Neural progenitor cell (in vitro differentiated cells): ENCODE measurements at regions not wholly inside any gene's neighbourhood (a gene's known extent, or its start where the extent isn't known, plus 50 kb on each side); places are given as distances from the start of the nearest gene placed in this dataset.
"Not testable (repeated sequence)": the region's sequence is repeated elsewhere in the genome, so short reads cannot be mapped to it uniquely, and the experiment has no call there.

Experiments
- DNase-seq: peaks from one replicate; pipeline ENCODE4 v3.0.0-alpha.2; 2016; ENCODE audit warnings: low spot score
- H2AFZ ChIP-seq: fragments of 200-600 bp; sonication (generic); replicated peaks from 2 replicates; pipeline ENCODE4 v1.6.1; 2016; ENCODE audit warnings: antibody characterized with exemption
- H3F3A ChIP-seq: fragments of 200-600 bp; sonication (generic); 2 replicates; pipeline ENCODE4 v1.6.1; 2016; ENCODE audit warnings: antibody characterized with exemption, low read depth
- H3K27ac ChIP-seq: fragments of 200-600 bp; sonication (generic); 2 replicates; pipeline ENCODE4 v1.5.1; 2016; ENCODE audit warnings: mild to moderate bottlenecking
- H3K27me3 ChIP-seq: fragments of 200-600 bp; sonication (generic); 2 replicates; pipeline ENCODE4 v1.6.1; 2016; ENCODE audit warnings: mild to moderate bottlenecking, moderate library complexity
- H3K36me3 ChIP-seq: fragments of 200-600 bp; sonication (generic); 2 replicates; pipeline ENCODE4 v1.5.1; 2016
- H3K4me1 ChIP-seq: fragments of 200-600 bp; sonication (generic); 2 replicates; pipeline ENCODE4 v1.6.1; 2016; ENCODE audit warnings: mixed run types
- H3K4me2 ChIP-seq: fragments of 200-600 bp; sonication (generic); 2 replicates; pipeline ENCODE4 v1.6.1; 2016
- H3K4me3 ChIP-seq: fragments of 200-600 bp; sonication (generic); 2 replicates; pipeline ENCODE4 v1.5.1; 2016
- H3K79me2 ChIP-seq: fragments of 200-600 bp; sonication (generic); 2 replicates; pipeline ENCODE4 v1.6.1; 2016; ENCODE audit warnings: low read depth
- H3K9ac ChIP-seq: fragments of 200-600 bp; sonication (generic); 2 replicates; pipeline ENCODE4 v1.6.1; 2016
- H3K9me3 ChIP-seq: fragments of 200-600 bp; sonication (generic); 2 replicates; pipeline ENCODE4 v1.5.1; 2016; ENCODE audit warnings: low read depth
- H4K20me1 ChIP-seq: fragments of 200-600 bp; sonication (generic); 2 replicates; pipeline ENCODE4 v1.6.1; 2016; ENCODE audit warnings: low read depth
- H3K27ac Mint-ChIP-seq: 3 replicates; pipeline ENCODE4 v1.8.0; 2021; ENCODE audit warnings: mixed read lengths
- H3K27me3 Mint-ChIP-seq: 2 replicates; pipeline ENCODE4 v1.8.0; 2022; ENCODE audit warnings: low read depth, mild to moderate bottlenecking, inconsistent platforms, moderate library complexity, mixed read lengths; ENCODE audit not compliant: insufficient read depth
- H3K36me3 Mint-ChIP-seq: 3 replicates; pipeline ENCODE4 v1.8.0; 2021; ENCODE audit warnings: mixed read lengths
- H3K4me1 Mint-ChIP-seq: 3 replicates; pipeline ENCODE4 v1.8.0; 2021; ENCODE audit warnings: mixed read lengths
- H3K4me3 Mint-ChIP-seq: 3 replicates; pipeline ENCODE4 v1.8.0; 2021; ENCODE audit warnings: mild to moderate bottlenecking, moderate library complexity, mixed read lengths
- H3K9me3 Mint-ChIP-seq: 3 replicates; pipeline ENCODE4 v1.8.0; 2020; ENCODE audit warnings: mixed read lengths
- EZH2 ChIP-seq: fragments of 200-600 bp; sonication (generic); IDR thresholded peaks from 2 replicates; pipeline ENCODE4 v1.6.1; 2017; ENCODE audit warnings: antibody characterized with exemption, mild to moderate bottlenecking, moderate library complexity
- EZH2phosphoT487 ChIP-seq: fragments of 200-600 bp; sonication (generic); IDR thresholded peaks from 2 replicates; pipeline ENCODE4 v1.6.1; 2017; ENCODE audit warnings: antibody characterized with exemption
- TF ChIP-seq, protein P1 (sequence below): fragments of 200-600 bp; sonication (generic); IDR thresholded peaks from 2 replicates; pipeline ENCODE4 v1.5.1; 2017; ENCODE audit warnings: antibody characterized with exemption, mild to moderate bottlenecking

DNA sequence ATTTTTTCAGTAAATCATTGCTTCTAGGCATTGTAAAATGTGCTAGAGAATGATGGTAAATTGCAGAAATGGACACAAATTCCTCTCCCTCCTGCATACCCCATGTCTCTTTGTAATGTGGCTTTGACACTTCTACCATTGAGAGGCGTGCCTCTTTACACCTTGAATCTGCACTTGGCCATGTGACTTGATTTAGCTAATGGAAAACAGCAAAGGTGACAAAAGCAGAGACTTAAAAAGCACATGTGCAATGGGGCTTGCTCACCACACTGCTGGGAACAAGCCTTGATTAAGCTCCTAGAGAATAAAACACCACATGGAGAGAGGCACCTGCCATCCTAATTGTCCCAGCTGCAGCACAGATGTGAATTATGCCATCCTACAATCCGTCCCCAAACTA is 69.9 kb upstream of the NAA35 start:
- TF ChIP-seq, protein P1, sequence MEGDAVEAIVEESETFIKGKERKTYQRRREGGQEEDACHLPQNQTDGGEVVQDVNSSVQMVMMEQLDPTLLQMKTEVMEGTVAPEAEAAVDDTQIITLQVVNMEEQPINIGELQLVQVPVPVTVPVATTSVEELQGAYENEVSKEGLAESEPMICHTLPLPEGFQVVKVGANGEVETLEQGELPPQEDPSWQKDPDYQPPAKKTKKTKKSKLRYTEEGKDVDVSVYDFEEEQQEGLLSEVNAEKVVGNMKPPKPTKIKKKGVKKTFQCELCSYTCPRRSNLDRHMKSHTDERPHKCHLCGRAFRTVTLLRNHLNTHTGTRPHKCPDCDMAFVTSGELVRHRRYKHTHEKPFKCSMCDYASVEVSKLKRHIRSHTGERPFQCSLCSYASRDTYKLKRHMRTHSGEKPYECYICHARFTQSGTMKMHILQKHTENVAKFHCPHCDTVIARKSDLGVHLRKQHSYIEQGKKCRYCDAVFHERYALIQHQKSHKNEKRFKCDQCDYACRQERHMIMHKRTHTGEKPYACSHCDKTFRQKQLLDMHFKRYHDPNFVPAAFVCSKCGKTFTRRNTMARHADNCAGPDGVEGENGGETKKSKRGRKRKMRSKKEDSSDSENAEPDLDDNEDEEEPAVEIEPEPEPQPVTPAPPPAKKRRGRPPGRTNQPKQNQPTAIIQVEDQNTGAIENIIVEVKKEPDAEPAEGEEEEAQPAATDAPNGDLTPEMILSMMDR: no peak
- no peak for TF ChIP-seq EZH2phosphoT487
- TF ChIP-seq EZH2: no peak
- no peak overlapping the region for H2AFZ ChIP-seq
- H3K4me3 Mint-ChIP-seq: no peak overlapping the region
- no peak overlapping the region for H3K4me2 ChIP-seq
- no peaks in the 10 kb centered on the region for H3F3A ChIP-seq
- no peaks in the 10 kb centered on the region for H3K27me3 ChIP-seq
- H3K4me3 ChIP-seq: no peak overlapping the region
- H3K9me3 ChIP-seq: no peaks in the 10 kb centered on the region
- H3K27ac Mint-ChIP-seq: no peak overlapping the region
- H3K27ac ChIP-seq: no peak overlapping the region
- no peaks in the 10 kb centered on the region for H3K36me3 ChIP-seq
- no peaks in the 10 kb centered on the region for H3K27me3 Mint-ChIP-seq
- no peak for DNase-seq
- no peaks in the 10 kb centered on the region for H3K36me3 Mint-ChIP-seq
- H3K9ac ChIP-seq: no peak overlapping the region
- no peaks in the 10 kb centered on the region for H3K9me3 Mint-ChIP-seq
- H3K79me2 ChIP-seq: no peaks in the 10 kb centered on the region
- peaks cover 7% of the 10 kb centered on the region for H3K4me1 ChIP-seq
- peaks cover 7% of the 10 kb centered on the region for H3K4me1 Mint-ChIP-seq
- no peaks in the 10 kb centered on the region for H4K20me1 ChIP-seq

DNA sequence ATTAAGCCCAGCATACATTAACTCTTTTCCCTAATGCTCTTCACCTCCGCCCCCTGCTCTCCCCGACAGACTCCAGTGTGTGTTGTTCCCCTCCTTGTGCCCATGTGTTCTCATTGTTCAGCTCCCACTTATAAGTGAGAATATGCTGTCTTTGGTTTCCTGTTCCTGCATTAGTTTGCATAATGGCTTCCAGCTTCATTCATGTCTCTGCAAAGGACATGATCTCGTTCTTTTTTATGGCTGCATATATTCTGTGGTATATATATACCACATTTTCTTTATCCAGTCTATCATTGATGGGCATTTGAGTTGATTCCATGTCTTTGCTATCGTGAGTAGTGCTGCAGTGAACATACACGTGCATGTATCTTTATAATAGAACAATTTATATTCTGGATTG is 69.3 kb upstream of the NAA35 start:
- H3K27me3 ChIP-seq, H3K36me3 Mint-ChIP-seq, H3K4me1 Mint-ChIP-seq, H3K36me3 ChIP-seq, H4K20me1 ChIP-seq, H3K4me1 ChIP-seq, H3K4me3 Mint-ChIP-seq, DNase-seq, H3F3A ChIP-seq, H3K9me3 ChIP-seq, H3K4me2 ChIP-seq, H3K4me3 ChIP-seq, H3K79me2 ChIP-seq, H3K9me3 Mint-ChIP-seq, H3K9ac ChIP-seq, H3K27me3 Mint-ChIP-seq, H3K27ac ChIP-seq, H2AFZ ChIP-seq: not testable (repeated sequence)
- H3K27ac Mint-ChIP-seq: peak overlapping the region; percentile 22

DNA sequence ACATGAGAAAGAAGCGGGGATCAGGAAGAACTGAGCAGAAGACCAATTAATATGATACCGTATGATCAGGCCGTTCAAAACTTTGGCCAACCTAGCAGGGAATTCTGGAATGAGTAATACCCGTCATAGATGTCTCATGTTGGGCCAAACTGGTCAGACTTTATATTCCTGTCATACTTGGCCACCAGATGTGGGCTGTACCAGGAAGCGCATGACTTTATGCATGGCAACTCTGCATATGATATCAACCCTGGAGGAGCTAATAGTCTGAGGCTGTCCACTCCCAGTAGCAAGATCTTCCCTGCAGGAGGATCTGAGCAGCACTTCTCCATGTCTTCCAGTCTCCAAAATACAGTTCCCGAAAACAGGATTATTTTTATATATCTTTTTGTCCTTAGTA is 68.5 kb upstream of the NAA35 start:
- H3K27ac ChIP-seq: no peak overlapping the region
- H3F3A ChIP-seq: no peaks in the 10 kb centered on the region
- H3K9ac ChIP-seq: no peak overlapping the region
- H3K27ac Mint-ChIP-seq: no peak overlapping the region
- H3K4me3 Mint-ChIP-seq: no peak overlapping the region
- no peak overlapping the region for H2AFZ ChIP-seq
- H3K27me3 ChIP-seq: no peaks in the 10 kb centered on the region
- H3K4me3 ChIP-seq: no peak overlapping the region
- H3K36me3 Mint-ChIP-seq: no peaks in the 10 kb centered on the region
- H3K36me3 ChIP-seq: no peaks in the 10 kb centered on the region
- no peak overlapping the region for H3K4me2 ChIP-seq
- H3K4me1 Mint-ChIP-seq: peaks cover 7% of the 10 kb centered on the region
- no peaks in the 10 kb centered on the region for H3K9me3 ChIP-seq
- TF ChIP-seq EZH2phosphoT487: no peak
- TF ChIP-seq EZH2: no peak
- TF ChIP-seq, protein P1: no peak
- peaks cover 7% of the 10 kb centered on the region for H3K4me1 ChIP-seq
- no peaks in the 10 kb centered on the region for H3K79me2 ChIP-seq
- H4K20me1 ChIP-seq: no peaks in the 10 kb centered on the region
- H3K9me3 Mint-ChIP-seq: no peaks in the 10 kb centered on the region
- no peak for DNase-seq
- no peaks in the 10 kb centered on the region for H3K27me3 Mint-ChIP-seq

DNA sequence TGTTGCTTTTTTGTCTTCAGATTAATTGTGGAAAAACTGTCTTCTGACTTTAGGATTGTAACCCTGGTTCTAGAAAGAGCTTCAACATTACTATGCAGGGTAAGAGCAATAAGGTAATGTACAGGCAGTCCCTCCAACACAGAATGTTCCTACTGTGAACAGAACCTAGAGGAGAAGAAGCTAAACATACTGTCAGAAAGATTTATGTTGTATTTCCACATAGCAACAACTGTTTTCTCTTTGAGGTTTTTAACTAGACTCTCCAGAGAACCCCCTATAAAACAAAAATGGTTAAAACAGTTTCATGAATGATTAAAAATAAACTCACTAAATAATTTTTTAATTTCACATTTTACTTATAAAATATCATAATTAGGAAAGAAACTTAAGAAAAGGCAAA is 64.3 kb upstream of the NAA35 start:
- no peak overlapping the region for H3K4me3 ChIP-seq
- no peaks in the 10 kb centered on the region for H3K79me2 ChIP-seq
- H3K9me3 ChIP-seq: no peaks in the 10 kb centered on the region
- H3K27me3 ChIP-seq: no peaks in the 10 kb centered on the region
- no peaks in the 10 kb centered on the region for H3K36me3 Mint-ChIP-seq
- H3K4me3 Mint-ChIP-seq: no peak overlapping the region
- no peak overlapping the region for H3K27ac Mint-ChIP-seq
- H3K9me3 Mint-ChIP-seq: no peaks in the 10 kb centered on the region
- no peak for DNase-seq
- H3K4me2 ChIP-seq: no peak overlapping the region
- H3F3A ChIP-seq: peaks cover 10% of the 10 kb centered on the region
- TF ChIP-seq, protein P1: no peak
- TF ChIP-seq EZH2 (no peak), EZH2phosphoT487 (no peak)
- peaks cover 14% of the 10 kb centered on the region for H3K4me1 ChIP-seq
- H3K27me3 Mint-ChIP-seq: peaks cover 2% of the 10 kb centered on the region
- peaks cover 22% of the 10 kb centered on the region for H3K4me1 Mint-ChIP-seq
- H2AFZ ChIP-seq: no peak overlapping the region
- H3K9ac ChIP-seq: no peak overlapping the region
- no peaks in the 10 kb centered on the region for H3K36me3 ChIP-seq
- no peaks in the 10 kb centered on the region for H4K20me1 ChIP-seq
- H3K27ac ChIP-seq: no peak overlapping the region

DNA sequence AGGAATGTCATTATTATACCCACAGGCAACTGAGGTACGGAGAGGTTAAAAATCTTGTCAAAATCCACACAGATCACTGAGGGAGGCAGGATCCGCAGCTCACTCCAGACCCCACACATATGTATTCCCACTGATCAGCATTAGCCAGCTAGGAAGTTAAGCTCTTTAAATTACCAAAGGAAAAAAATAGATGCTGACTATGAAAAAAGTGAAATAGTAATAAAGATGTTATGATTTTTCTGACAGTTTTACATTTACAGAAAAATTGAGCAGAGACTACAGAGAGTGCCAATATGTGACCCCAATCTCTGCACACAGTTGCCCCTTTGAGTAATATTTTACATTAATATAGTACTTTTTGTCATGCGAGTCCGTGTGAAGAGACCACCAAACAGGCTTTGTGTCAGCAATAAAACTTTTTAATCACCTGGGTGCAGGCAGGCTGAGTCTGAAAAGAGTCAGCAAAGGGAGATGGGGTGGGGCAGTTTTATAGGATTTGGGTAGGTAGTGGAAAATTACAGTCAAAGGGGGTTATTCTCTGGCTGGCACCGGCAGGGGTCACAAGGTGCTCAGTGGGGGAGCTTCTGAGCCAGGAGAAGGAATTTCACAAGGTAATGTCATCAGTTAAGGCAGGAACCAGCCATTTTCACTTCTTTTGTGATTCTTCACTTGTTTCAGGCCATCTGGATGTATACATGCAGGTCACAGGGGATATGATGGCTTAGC is 61.9 kb upstream of the NAA35 start:
- Mint-ChIP-seq H3K4me1 (peaks cover 20% of the 10 kb centered on the region), H3K36me3 (peaks cover 12% of the 10 kb centered on the region)
- H3K27ac Mint-ChIP-seq, H3K27me3 Mint-ChIP-seq, H3K4me3 Mint-ChIP-seq, H3K79me2 ChIP-seq, H2AFZ ChIP-seq, H3K4me3 ChIP-seq, H3K27me3 ChIP-seq, H3K9me3 Mint-ChIP-seq, H4K20me1 ChIP-seq, H3K9me3 ChIP-seq, H3K9ac ChIP-seq, DNase-seq, H3K36me3 ChIP-seq: not testable (repeated sequence)
- peak overlapping the region; percentile 58 for H3K27ac ChIP-seq
- H3F3A ChIP-seq: peaks cover 10% of the 10 kb centered on the region
- H3K4me1 ChIP-seq: peaks cover 14% of the 10 kb centered on the region
- peak overlapping the region; percentile 51 for H3K4me2 ChIP-seq

DNA sequence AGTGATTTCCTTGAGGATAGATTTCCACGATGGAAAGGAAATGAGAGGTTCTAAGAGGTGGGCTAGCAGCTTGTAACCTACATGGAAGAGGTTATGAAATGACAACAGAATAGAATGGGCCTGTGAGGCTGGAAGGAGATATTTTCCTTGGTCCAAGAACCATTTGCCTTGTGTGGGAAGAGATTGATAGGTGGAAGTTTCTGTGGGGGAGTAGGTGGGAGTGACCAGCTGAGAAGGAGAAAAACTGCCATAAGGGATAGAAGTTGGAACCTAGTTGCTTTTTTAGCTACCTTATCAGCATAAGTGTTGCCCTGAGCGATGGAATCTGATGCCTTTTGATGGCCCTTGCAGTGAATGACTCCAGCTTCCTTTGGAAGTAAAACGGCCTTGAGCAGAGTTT is 60.4 kb upstream of the NAA35 start:
- peaks cover 10% of the 10 kb centered on the region for H3F3A ChIP-seq
- not testable (repeated sequence) for H3K79me2 ChIP-seq, H3K27ac Mint-ChIP-seq, H3K27me3 Mint-ChIP-seq, H3K9ac ChIP-seq, H3K4me3 Mint-ChIP-seq, H3K9me3 ChIP-seq, H3K27ac ChIP-seq, H3K27me3 ChIP-seq, DNase-seq, H3K4me2 ChIP-seq, H3K4me3 ChIP-seq, H3K9me3 Mint-ChIP-seq, H4K20me1 ChIP-seq, H2AFZ ChIP-seq, H3K36me3 ChIP-seq
- Mint-ChIP-seq H3K4me1 (peaks cover 20% of the 10 kb centered on the region), H3K36me3 (peaks cover 20% of the 10 kb centered on the region)
- H3K4me1 ChIP-seq: peaks cover 14% of the 10 kb centered on the region
